Smooth muscle cell (in vitro differentiated cells): ENCODE measurements at regions not wholly inside any gene's neighbourhood (a gene's known extent, or its start where the extent isn't known, plus 50 kb on each side); places are given as distances from the start of the nearest gene placed in this dataset. TPM values are rescaled to one million over a fixed set of nuclear protein-coding genes. Genes with fewer than 3 reads are reported as not detected.
"Not testable (repeated sequence)": the region's sequence is repeated elsewhere in the genome, so short reads cannot be mapped to it uniquely, and the experiment has no call there.

Source experiments
- DNase-seq: peaks from one replicate; lab custom pipeline; 2025; ENCODE audit not compliant: unreplicated experiment; lab: John Stamatoyannopoulos, UW
- H2AFZ ChIP-seq: fragments of 200-600 bp; sonication (generic); 2 replicates; pipeline ENCODE4 v1.6.0; 2016; ENCODE audit warnings: antibody characterized with exemption, low read depth, mild to moderate bottlenecking
- H3F3A ChIP-seq: fragments of 200-600 bp; sonication (generic); 2 replicates; pipeline ENCODE4 v1.6.0; 2017; ENCODE audit warnings: antibody characterized with exemption, low read depth
- H3K27ac ChIP-seq: fragments of 200-600 bp; sonication (generic); 2 replicates; pipeline ENCODE4 v1.5.1; 2016; ENCODE audit warnings: low read depth, mild to moderate bottlenecking
- H3K27me3 ChIP-seq: fragments of 200-600 bp; sonication (generic); 2 replicates; pipeline ENCODE4 v1.6.1; 2016; ENCODE audit warnings: low read depth, mild to moderate bottlenecking
- H3K36me3 ChIP-seq: fragments of 200-600 bp; sonication (generic); 2 replicates; pipeline ENCODE4 v1.5.1; 2016; ENCODE audit warnings: low read depth
- H3K4me1 ChIP-seq: fragments of 200-600 bp; sonication (generic); 2 replicates; pipeline ENCODE4 v1.5.1; 2016; ENCODE audit warnings: low read depth
- H3K4me2 ChIP-seq: fragments of 200-600 bp; sonication (generic); 2 replicates; pipeline ENCODE4 v1.6.0; 2016; ENCODE audit warnings: mild to moderate bottlenecking
- H3K4me3 ChIP-seq: fragments of 200-600 bp; sonication (generic); 2 replicates; pipeline ENCODE4 v1.5.1; 2016; ENCODE audit warnings: mild to moderate bottlenecking
- H3K79me2 ChIP-seq: fragments of 200-600 bp; sonication (generic); 2 replicates; pipeline ENCODE4 v1.6.0; 2016; ENCODE audit warnings: low read depth, mild to moderate bottlenecking
- H3K9ac ChIP-seq: fragments of 200-600 bp; sonication (generic); 2 replicates; pipeline ENCODE4 v1.6.0; 2016; ENCODE audit warnings: low read depth
- H3K9me3 ChIP-seq: fragments of 200-600 bp; sonication (generic); replicated peaks from 2 replicates; pipeline ENCODE4 v1.5.1; 2016; ENCODE audit warnings: low read depth
- H4K20me1 ChIP-seq: fragments of 200-600 bp; sonication (generic); 2 replicates; pipeline ENCODE4 v1.6.0; 2016; ENCODE audit warnings: low read depth
- WGBS: methylation state at CpG from one replicate; pipeline ENCODE4 v1.1.7; 2016; ENCODE audit warnings: low lambda C conversion rate; 5-methylcytosine and 5-hydroxymethylcytosine counted together
- microRNA-seq: library from miRNA; unstranded; fragments of <30 nt; microRNA quantifications from one replicate; pipeline ENCODE4, GENCODE V29; 2016; ENCODE audit warnings: borderline number of aligned reads
- small RNA-seq: library from RNA; depleted of rRNA; stranded (forward); fragments of <200 nt; gene quantifications from one replicate; pipeline ENCODE3, GENCODE V24; 2014

DNA sequence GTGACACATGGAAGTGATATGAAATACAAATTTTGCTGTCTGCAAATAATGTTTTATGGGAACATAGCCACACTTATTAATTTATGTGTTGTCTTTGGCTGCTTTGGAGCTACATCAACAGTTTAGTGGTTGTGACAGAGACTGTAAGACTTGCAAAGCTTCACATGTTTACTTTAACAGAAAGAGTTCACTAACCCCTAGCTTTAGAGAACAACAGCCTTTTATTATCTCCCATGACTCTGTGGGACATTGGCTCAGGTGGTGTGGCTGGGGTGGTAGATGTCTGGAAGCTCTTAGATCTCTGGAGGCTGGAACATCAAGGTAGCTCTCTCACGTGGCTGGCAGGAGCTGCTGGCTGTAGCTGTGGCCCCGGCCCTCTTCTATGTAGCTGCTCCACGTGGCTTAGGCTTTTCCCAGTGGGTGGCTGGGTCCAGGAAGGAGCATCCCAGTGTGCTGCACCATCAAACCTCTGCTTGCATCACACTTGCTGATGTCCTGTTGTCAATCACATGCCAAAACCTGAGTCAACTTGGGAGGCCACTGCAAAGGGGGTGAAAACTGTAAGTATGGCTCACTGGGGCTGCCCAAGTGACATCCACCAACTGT, 51.8 kb upstream of the MTLN start:
- not testable (repeated sequence) for H3K79me2 ChIP-seq, H3K9ac ChIP-seq, H2AFZ ChIP-seq, H3K36me3 ChIP-seq, H3K4me1 ChIP-seq, H4K20me1 ChIP-seq, H3K27ac ChIP-seq, H3K4me2 ChIP-seq, H3F3A ChIP-seq, DNase-seq, H3K9me3 ChIP-seq, H3K27me3 ChIP-seq, H3K4me3 ChIP-seq
- no CpG with 5 or more reads among the region's 3 CpGs for WGBS

- H3K27ac ChIP-seq, H2AFZ ChIP-seq, H4K20me1 ChIP-seq, DNase-seq, H3K79me2 ChIP-seq, H3K4me3 ChIP-seq, H3K27me3 ChIP-seq, H3F3A ChIP-seq, H3K9me3 ChIP-seq, H3K4me1 ChIP-seq, H3K36me3 ChIP-seq, H3K9ac ChIP-seq, H3K4me2 ChIP-seq: not testable (repeated sequence)
- WGBS = 92% methylated on average over 1 of the region's 2 CpGs
These were observed 51.1 kb upstream of the MTLN start for GRCh38 chr2:110263462-110263861.

Small RNA genes lying in the stretch of these regions (microRNA-seq; reads per million reads assigned to microRNA genes)
- not detected for gene MIR4436B2

Small RNA genes lying in the stretch of these regions (small RNA-seq; reads per million reads assigned to genes)
- gene MIR4436B2 = not detected
